ENCODE measurements at regions not wholly inside any gene's neighbourhood (a gene's known extent, or its start where the extent isn't known, plus 50 kb on each side); places are given as distances from the start of the nearest gene placed in this dataset.

- H3K4me1 Mint-ChIP-seq (ENCODE audit: low read depth) = peaks cover 3% of the 10 kb centered on the region
- TF ChIP-seq CTCF (IDR thresholded peaks at IDR 0.05; ENCODE audit: unreplicated experiment) = no peak
- no peaks in the 10 kb centered on the region for H3K27me3 Mint-ChIP-seq
- no peaks in the 10 kb centered on the region for H3K9me3 Mint-ChIP-seq (ENCODE audit: low read depth)
- DNase-seq (ENCODE audit: low spot score, unreplicated experiment) = no peak
- no peak overlapping the region for H3K4me3 Mint-ChIP-seq (ENCODE audit: low read depth)
- no peak overlapping the region for H3K27ac Mint-ChIP-seq
- peaks cover 1% of the 10 kb centered on the region for H3K36me3 Mint-ChIP-seq (ENCODE audit: insufficient read depth)
Observed at GRCh38 chr2:138441916-138442315, 59.7 kb upstream of the SPOPL start.

GRCh38 chr2:138444411-138444810 lies 57.2 kb upstream of the SPOPL start:
- no peak for TF ChIP-seq CTCF (IDR thresholded peaks at IDR 0.05; ENCODE audit: unreplicated experiment)
- H3K4me3 Mint-ChIP-seq (ENCODE audit: low read depth) = no peak overlapping the region
- no peak for DNase-seq (ENCODE audit: low spot score, unreplicated experiment)
- no peak overlapping the region for H3K27ac Mint-ChIP-seq
- no peaks in the 10 kb centered on the region for H3K9me3 Mint-ChIP-seq (ENCODE audit: low read depth)
- H3K4me1 Mint-ChIP-seq (ENCODE audit: low read depth) = peaks cover 3% of the 10 kb centered on the region
- H3K27me3 Mint-ChIP-seq = no peaks in the 10 kb centered on the region
- peaks cover 1% of the 10 kb centered on the region for H3K36me3 Mint-ChIP-seq (ENCODE audit: insufficient read depth)

GRCh38 chr2:138445227-138445626 lies 56.3 kb upstream of the SPOPL start:
- Mint-ChIP-seq H3K27me3 (no peaks in the 10 kb centered on the region), H3K27ac (no peak overlapping the region), H3K9me3 (ENCODE audit: low read depth) (no peaks in the 10 kb centered on the region), H3K36me3 (ENCODE audit: insufficient read depth) (peaks cover 1% of the 10 kb centered on the region), H3K4me1 (ENCODE audit: low read depth) (peaks cover 3% of the 10 kb centered on the region), H3K4me3 (ENCODE audit: low read depth) (no peak overlapping the region)
- DNase-seq (ENCODE audit: low spot score, unreplicated experiment) = no peak
- TF ChIP-seq CTCF (IDR thresholded peaks at IDR 0.05; ENCODE audit: unreplicated experiment) = no peak

- no peak for TF ChIP-seq CTCF (IDR thresholded peaks at IDR 0.05; ENCODE audit: unreplicated experiment)
- no peak overlapping the region for H3K27ac Mint-ChIP-seq
- H3K4me3 Mint-ChIP-seq (ENCODE audit: low read depth) = no peak overlapping the region
- H3K36me3 Mint-ChIP-seq (ENCODE audit: insufficient read depth) = peaks cover 1% of the 10 kb centered on the region
- no peak for DNase-seq (ENCODE audit: low spot score, unreplicated experiment)
- peaks cover 3% of the 10 kb centered on the region for H3K4me1 Mint-ChIP-seq (ENCODE audit: low read depth)
- H3K27me3 Mint-ChIP-seq = no peaks in the 10 kb centered on the region
- H3K9me3 Mint-ChIP-seq (ENCODE audit: low read depth) = no peaks in the 10 kb centered on the region
Observed at GRCh38 chr2:138446043-138446442, 55.5 kb upstream of the SPOPL start.

- no peak for DNase-seq (ENCODE audit: low spot score, unreplicated experiment)
- no peak overlapping the region for H3K27ac Mint-ChIP-seq
- peaks cover 3% of the 10 kb centered on the region for H3K4me1 Mint-ChIP-seq (ENCODE audit: low read depth)
- no peak for TF ChIP-seq CTCF (IDR thresholded peaks at IDR 0.05; ENCODE audit: unreplicated experiment)
- no peaks in the 10 kb centered on the region for H3K27me3 Mint-ChIP-seq
- no peaks in the 10 kb centered on the region for H3K9me3 Mint-ChIP-seq (ENCODE audit: low read depth)
- peaks cover 1% of the 10 kb centered on the region for H3K36me3 Mint-ChIP-seq (ENCODE audit: insufficient read depth)
- no peak overlapping the region for H3K4me3 Mint-ChIP-seq (ENCODE audit: low read depth)
Observed at GRCh38 chr2:138447889-138448570, 53.5 kb upstream of the SPOPL start.
